ENCODE measurements at regions not wholly inside any gene's neighbourhood (a gene's known extent, or its start where the extent isn't known, plus 50 kb on each side); places are given as distances from the start of the nearest gene placed in this dataset.

DNA sequence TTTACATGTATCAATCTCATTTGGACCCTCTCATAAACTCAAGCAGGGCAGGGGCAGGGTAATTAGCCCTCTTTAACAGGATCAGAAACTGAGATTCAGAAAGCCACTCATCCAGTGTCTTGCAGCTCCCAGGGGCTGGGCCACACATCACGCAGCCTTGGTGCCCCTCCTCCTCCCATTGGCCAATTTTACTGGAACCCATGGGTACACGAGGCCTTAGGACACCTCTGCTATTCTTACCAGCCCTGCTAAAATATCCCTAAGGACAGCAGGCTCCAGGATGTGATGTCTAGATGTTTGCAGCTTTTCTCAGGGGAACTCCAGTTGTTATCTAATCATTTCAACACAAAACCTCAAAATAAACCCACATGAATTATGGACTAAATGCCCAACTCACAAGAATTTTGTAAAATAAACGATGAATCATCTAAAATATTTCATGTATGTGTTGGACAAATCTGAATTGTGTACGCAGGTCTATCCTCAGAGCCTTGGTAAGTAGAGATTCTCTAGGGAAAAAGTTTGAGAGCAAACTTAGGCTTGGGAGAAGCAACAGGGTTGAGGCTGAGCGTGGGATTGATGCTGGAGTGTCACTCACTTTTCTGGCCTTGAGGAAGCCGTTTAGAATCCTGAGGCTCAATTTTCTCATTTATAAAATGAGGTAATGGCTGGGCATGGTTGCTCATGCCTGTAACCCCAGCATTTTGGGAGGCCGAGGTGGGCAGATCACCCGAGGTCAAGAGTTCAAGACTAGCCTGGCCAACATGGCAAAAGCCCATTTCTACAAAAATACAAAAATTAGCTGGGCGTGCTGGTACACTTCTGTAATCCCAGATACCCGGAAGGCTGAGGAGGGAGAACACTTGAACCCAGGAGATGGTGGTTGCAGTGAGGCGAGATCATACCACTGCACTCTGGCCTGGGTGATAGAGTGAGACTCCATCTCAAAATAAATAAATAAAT is 69.7 kb upstream of the TNS3 start:
- H3K79me2 ChIP-seq (replicated peaks; ENCODE audit: insufficient read depth, low read length) = no peaks in the 10 kb centered on the region

DNA sequence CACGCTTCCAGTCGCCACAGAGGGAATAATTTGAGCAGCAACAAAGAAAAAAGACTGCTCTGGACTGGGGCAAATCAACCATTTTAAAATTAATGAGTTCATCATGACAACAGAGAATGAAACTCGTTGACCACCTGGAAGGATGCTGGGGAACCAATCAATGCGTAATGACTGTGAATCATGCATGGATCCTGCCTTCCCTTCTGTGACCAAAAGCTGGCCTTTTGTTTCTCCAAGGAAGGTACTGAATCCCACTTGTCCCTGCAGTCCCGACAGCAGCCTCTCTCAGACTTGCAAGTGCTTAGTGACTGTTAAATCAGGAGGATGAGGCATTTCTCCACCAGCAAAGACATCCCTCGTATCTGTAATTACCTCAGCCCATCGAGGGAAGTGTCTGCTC is 68.0 kb upstream of the TNS3 start:
- no peaks in the 10 kb centered on the region for H3K79me2 ChIP-seq (replicated peaks; ENCODE audit: insufficient read depth, low read length)
- H3K27me3 ChIP-seq (ENCODE audit: insufficient read depth, low read depth, low read length) = no peaks in the 10 kb centered on the region
- no peak overlapping the region for H3K9ac ChIP-seq (ENCODE audit: low read length)
- H3K27ac ChIP-seq (ENCODE audit: low read length) = no peak overlapping the region
- no peak overlapping the region for H3K4me2 ChIP-seq (ENCODE audit: low read length)
- H3K36me3 ChIP-seq (ENCODE audit: insufficient read depth, low read length) = no peaks in the 10 kb centered on the region
- H3K4me3 ChIP-seq (ENCODE audit: low read length) = no peak overlapping the region
- H3K9me2 ChIP-seq (ENCODE audit: insufficient read depth, low read length) = no peaks in the 10 kb centered on the region
- TF ChIP-seq, protein P1, sequence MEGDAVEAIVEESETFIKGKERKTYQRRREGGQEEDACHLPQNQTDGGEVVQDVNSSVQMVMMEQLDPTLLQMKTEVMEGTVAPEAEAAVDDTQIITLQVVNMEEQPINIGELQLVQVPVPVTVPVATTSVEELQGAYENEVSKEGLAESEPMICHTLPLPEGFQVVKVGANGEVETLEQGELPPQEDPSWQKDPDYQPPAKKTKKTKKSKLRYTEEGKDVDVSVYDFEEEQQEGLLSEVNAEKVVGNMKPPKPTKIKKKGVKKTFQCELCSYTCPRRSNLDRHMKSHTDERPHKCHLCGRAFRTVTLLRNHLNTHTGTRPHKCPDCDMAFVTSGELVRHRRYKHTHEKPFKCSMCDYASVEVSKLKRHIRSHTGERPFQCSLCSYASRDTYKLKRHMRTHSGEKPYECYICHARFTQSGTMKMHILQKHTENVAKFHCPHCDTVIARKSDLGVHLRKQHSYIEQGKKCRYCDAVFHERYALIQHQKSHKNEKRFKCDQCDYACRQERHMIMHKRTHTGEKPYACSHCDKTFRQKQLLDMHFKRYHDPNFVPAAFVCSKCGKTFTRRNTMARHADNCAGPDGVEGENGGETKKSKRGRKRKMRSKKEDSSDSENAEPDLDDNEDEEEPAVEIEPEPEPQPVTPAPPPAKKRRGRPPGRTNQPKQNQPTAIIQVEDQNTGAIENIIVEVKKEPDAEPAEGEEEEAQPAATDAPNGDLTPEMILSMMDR (IDR thresholded peaks at IDR 0.05; ENCODE audit: poor library complexity, severe bottlenecking) = no peak
- TF ChIP-seq RAD21 (conservative IDR thresholded peaks at IDR 0.05) = no peak
- no peak for TF ChIP-seq MXI1 (conservative IDR thresholded peaks at IDR 0.05; ENCODE audit: poor library complexity, severe bottlenecking)
- TF ChIP-seq TAF1 (IDR thresholded peaks at IDR 0.05; ENCODE audit: low read depth) = no peak
- TF ChIP-seq, protein P2, sequence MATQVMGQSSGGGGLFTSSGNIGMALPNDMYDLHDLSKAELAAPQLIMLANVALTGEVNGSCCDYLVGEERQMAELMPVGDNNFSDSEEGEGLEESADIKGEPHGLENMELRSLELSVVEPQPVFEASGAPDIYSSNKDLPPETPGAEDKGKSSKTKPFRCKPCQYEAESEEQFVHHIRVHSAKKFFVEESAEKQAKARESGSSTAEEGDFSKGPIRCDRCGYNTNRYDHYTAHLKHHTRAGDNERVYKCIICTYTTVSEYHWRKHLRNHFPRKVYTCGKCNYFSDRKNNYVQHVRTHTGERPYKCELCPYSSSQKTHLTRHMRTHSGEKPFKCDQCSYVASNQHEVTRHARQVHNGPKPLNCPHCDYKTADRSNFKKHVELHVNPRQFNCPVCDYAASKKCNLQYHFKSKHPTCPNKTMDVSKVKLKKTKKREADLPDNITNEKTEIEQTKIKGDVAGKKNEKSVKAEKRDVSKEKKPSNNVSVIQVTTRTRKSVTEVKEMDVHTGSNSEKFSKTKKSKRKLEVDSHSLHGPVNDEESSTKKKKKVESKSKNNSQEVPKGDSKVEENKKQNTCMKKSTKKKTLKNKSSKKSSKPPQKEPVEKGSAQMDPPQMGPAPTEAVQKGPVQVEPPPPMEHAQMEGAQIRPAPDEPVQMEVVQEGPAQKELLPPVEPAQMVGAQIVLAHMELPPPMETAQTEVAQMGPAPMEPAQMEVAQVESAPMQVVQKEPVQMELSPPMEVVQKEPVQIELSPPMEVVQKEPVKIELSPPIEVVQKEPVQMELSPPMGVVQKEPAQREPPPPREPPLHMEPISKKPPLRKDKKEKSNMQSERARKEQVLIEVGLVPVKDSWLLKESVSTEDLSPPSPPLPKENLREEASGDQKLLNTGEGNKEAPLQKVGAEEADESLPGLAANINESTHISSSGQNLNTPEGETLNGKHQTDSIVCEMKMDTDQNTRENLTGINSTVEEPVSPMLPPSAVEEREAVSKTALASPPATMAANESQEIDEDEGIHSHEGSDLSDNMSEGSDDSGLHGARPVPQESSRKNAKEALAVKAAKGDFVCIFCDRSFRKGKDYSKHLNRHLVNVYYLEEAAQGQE (IDR thresholded peaks at IDR 0.05; ENCODE audit: borderline replicate concordance) = no peak
- no peaks in the 10 kb centered on the region for H3F3A ChIP-seq (ENCODE audit: insufficient read depth, low read length, poor library complexity, severe bottlenecking)
- H4K20me1 ChIP-seq (ENCODE audit: insufficient read depth) = no peaks in the 10 kb centered on the region
- H2AFZ ChIP-seq (ENCODE audit: low read depth, low read length) = no peak overlapping the region
- H3K9me3 ChIP-seq (ENCODE audit: low read length) = peaks cover 2% of the 10 kb centered on the region

More for the DNA sequence above, 69.7 kb upstream of the TNS3 start:
- Histone ChIP-seq H2AFZ (ENCODE audit: low read depth, low read length) (no peak overlapping the region), H3K27me3 (ENCODE audit: insufficient read depth, low read depth, low read length) (no peaks in the 10 kb centered on the region), H4K20me1 (ENCODE audit: insufficient read depth) (no peaks in the 10 kb centered on the region), H3K9me2 (ENCODE audit: insufficient read depth, low read length) (no peaks in the 10 kb centered on the region), H3K9ac (ENCODE audit: low read length) (no peak overlapping the region), H3K36me3 (ENCODE audit: insufficient read depth, low read length) (no peaks in the 10 kb centered on the region), H3K4me2 (ENCODE audit: low read length) (no peak overlapping the region), H3K9me3 (ENCODE audit: low read length) (no peaks in the 10 kb centered on the region), H3K4me3 (ENCODE audit: low read length) (no peak overlapping the region), H3F3A (ENCODE audit: insufficient read depth, low read length, poor library complexity, severe bottlenecking) (no peaks in the 10 kb centered on the region), H3K27ac (ENCODE audit: low read length) (no peak overlapping the region)
- TF ChIP-seq EZH2 (IDR thresholded peaks at IDR 0.05; ENCODE audit: borderline replicate concordance, insufficient read depth, low read length, poor library complexity, severe bottlenecking) = no peak
- TF ChIP-seq MXI1 (conservative IDR thresholded peaks at IDR 0.05; ENCODE audit: poor library complexity, severe bottlenecking) = no peak
- TF ChIP-seq POLR2AphosphoS5 (IDR thresholded peaks at IDR 0.05) = no peak
- no peak for TF ChIP-seq RAD21 (conservative IDR thresholded peaks at IDR 0.05)
- TF ChIP-seq, protein P2 (IDR thresholded peaks at IDR 0.05; ENCODE audit: borderline replicate concordance) = no peak
- no peak for TF ChIP-seq EP300 (conservative IDR thresholded peaks at IDR 0.05; ENCODE audit: poor library complexity, severe bottlenecking)
- TF ChIP-seq TAF1 (IDR thresholded peaks at IDR 0.05; ENCODE audit: low read depth) = no peak
- no peak for TF ChIP-seq SMC3 (conservative IDR thresholded peaks at IDR 0.05; ENCODE audit: poor library complexity)
- TF ChIP-seq, protein P1 (IDR thresholded peaks at IDR 0.05; ENCODE audit: poor library complexity, severe bottlenecking) = no peak

Measured in neural cell (in vitro differentiated cells).